Breast epithelium (tissue), 3 donors: ENCODE measurements at regions not wholly inside any gene's neighbourhood (a gene's known extent, or its start where the extent isn't known, plus 50 kb on each side); places are given as distances from the start of the nearest gene placed in this dataset.

Experiments
- POLR2A ChIP-seq: fragments of 450-650 bp; IDR thresholded peaks from one replicate; pipeline ENCODE4 v1.6.1; 2016; ENCODE audit warnings: antibody characterized with exemption, mild to moderate bottlenecking, moderate library complexity
- POLR2AphosphoS5 ChIP-seq, 3 donors: sonication (generic); formaldehyde crosslinking; IDR thresholded peaks; one replicate each; pipeline ENCODE4 v1.6.1; 2017; ENCODE audit warnings: antibody characterized with exemption in 3 of 3
- TF ChIP-seq, protein P1 (sequence below), 3 donors: fragments of 450-650 bp; IDR thresholded peaks; one replicate each; pipeline ENCODE4 v1.5.1; 2016 to 2017; ENCODE audit warnings: antibody characterized with exemption in 3 of 3, mild to moderate bottlenecking in 3 of 3, moderate library complexity in 3 of 3

DNA sequence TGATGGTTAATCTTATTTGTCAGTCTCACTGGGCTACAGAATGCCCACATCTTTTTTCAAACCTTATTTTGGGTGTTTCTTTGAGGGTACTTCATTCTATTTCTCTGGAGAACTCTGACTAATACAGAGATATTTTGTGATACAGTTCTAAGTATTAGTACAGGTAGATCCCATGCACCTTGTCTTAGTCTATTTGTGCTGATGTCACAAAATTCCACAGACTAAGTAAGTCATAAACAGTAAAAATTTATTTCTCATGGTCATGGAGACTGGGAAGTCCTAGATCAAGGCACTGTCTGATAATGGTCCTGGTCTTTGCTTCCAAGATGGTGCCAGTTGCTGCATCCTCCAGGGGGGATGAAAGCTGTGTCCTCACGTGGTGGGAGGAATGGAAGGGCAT is 68.6 kb upstream of the EPHA4 start:
- TF ChIP-seq POLR2A = no peak
- TF ChIP-seq, protein P1, sequence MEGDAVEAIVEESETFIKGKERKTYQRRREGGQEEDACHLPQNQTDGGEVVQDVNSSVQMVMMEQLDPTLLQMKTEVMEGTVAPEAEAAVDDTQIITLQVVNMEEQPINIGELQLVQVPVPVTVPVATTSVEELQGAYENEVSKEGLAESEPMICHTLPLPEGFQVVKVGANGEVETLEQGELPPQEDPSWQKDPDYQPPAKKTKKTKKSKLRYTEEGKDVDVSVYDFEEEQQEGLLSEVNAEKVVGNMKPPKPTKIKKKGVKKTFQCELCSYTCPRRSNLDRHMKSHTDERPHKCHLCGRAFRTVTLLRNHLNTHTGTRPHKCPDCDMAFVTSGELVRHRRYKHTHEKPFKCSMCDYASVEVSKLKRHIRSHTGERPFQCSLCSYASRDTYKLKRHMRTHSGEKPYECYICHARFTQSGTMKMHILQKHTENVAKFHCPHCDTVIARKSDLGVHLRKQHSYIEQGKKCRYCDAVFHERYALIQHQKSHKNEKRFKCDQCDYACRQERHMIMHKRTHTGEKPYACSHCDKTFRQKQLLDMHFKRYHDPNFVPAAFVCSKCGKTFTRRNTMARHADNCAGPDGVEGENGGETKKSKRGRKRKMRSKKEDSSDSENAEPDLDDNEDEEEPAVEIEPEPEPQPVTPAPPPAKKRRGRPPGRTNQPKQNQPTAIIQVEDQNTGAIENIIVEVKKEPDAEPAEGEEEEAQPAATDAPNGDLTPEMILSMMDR (IDR thresholded peaks at IDR 0.05) = no peak
- TF ChIP-seq POLR2AphosphoS5 (IDR thresholded peaks at IDR 0.05) = no peak
